Natural killer cell (primary cell): ENCODE measurements at regions not wholly inside any gene's neighbourhood (a gene's known extent, or its start where the extent isn't known, plus 50 kb on each side); places are given as distances from the start of the nearest gene placed in this dataset.

Source experiments
- ATAC-seq, 3 donors: fragments of 150-1000 bp in 2 of 3; fragments of 200-7000 bp in 1 of 3; cut with Tn5 transposase; 1 replicate in 1 of 3; 2 replicates in 2 of 3; pipeline ENCODE4 v1.10.0; 2021; ENCODE audit warnings: mild to moderate bottlenecking in 2 of 3, moderate library complexity in 2 of 3
- DNase-seq, 2 donors: peaks; one replicate each; pipeline versions ENCODE4 v3.0.0 to v3.0.0-alpha.2; 2013 to 2021; ENCODE audit warnings: mixed read lengths in 1 of 2
- H3K27ac ChIP-seq: one replicate; pipeline ENCODE4 v1.5.1; 2013; ENCODE audit warnings: mild to moderate bottlenecking, low read length
- H3K27me3 ChIP-seq: one replicate; pipeline ENCODE4 v1.6.1; 2013; ENCODE audit warnings: low read length; ENCODE audit not compliant: control insufficient read depth, insufficient read depth
- H3K36me3 ChIP-seq: one replicate; pipeline ENCODE4 v1.6.1; 2013; ENCODE audit warnings: low read length; ENCODE audit not compliant: control insufficient read depth, insufficient read depth
- H3K4me1 ChIP-seq: one replicate; pipeline ENCODE4 v1.6.1; 2013; ENCODE audit warnings: low read length; ENCODE audit not compliant: control insufficient read depth, insufficient read depth
- H3K4me3 ChIP-seq: one replicate; pipeline ENCODE4 v1.5.1; 2013; ENCODE audit warnings: low read length
- H3K9me3 ChIP-seq: one replicate; pipeline ENCODE4 v1.6.1; 2013; ENCODE audit warnings: low read length; ENCODE audit not compliant: control insufficient read depth, insufficient read depth
- H3K27ac Mint-ChIP-seq, 2 donors: one replicate each; pipeline ENCODE4 v1.8.0; 2022; ENCODE audit warnings: mild to moderate bottlenecking in 2 of 2, mixed read lengths in 2 of 2, moderate library complexity in 1 of 2
- H3K27me3 Mint-ChIP-seq, 2 donors: one replicate each; pipeline ENCODE4 v1.8.0; 2022; ENCODE audit warnings: low read depth in 2 of 2, mixed read lengths in 2 of 2
- H3K36me3 Mint-ChIP-seq: one replicate; pipeline ENCODE4 v1.8.0; 2022; ENCODE audit warnings: mixed read lengths
- H3K4me1 Mint-ChIP-seq, 2 donors: one replicate each; pipeline ENCODE4 v1.8.0; 2022; ENCODE audit warnings: mixed read lengths in 2 of 2
- H3K4me3 Mint-ChIP-seq: one replicate; pipeline ENCODE4 v1.8.0; 2022; ENCODE audit warnings: mild to moderate bottlenecking, moderate library complexity, mixed read lengths
- H3K9me3 Mint-ChIP-seq, 2 donors: one replicate each; pipeline ENCODE4 v1.8.0; 2022; ENCODE audit warnings: mixed read lengths in 2 of 2
- WGBS: methylation state at CpG from one replicate; pipeline ENCODE4 v1.1.7; 2013; ENCODE audit warnings: missing lambda C conversion rate; ENCODE audit not compliant: insufficient coverage; 5-methylcytosine and 5-hydroxymethylcytosine counted together
- intact Hi-C: fragments of 100-400 bp; cut with micrococcal nuclease; formaldehyde crosslinking; loops from one replicate; pipeline ENCODE4 v1.14.2; 2022
- TF ChIP-seq, protein P1 (sequence below): fragments of 200-600 bp; IDR thresholded peaks from one replicate; pipeline ENCODE4 v1.8.0; 2022; ENCODE audit warnings: antibody characterized with exemption

DNA sequence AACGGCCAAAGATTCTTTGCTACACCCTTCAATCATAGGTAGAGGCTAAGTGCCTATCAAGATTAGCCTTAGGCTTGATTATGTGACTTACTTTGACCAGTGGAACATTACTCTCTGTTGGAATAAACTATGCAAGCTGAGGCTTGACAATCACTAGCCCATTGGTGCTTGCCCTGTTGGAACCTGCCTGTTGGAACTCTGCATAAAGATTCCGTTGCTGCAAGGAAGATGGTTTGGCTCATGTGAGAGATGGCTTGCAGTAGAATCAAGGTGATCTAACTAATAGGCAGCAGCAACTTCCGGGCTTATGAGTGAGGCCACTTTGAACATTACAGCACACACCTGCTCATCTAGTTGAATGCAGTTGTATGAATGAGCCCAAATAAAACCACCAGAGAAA, 227.7 kb upstream of the TSHZ2 start:
- no peaks in the 10 kb centered on the region for H3K36me3 Mint-ChIP-seq
- Histone ChIP-seq H3K27ac (no peak overlapping the region), H3K36me3 (no peaks in the 10 kb centered on the region), H3K27me3 (no peaks in the 10 kb centered on the region), H3K4me1 (no peaks in the 10 kb centered on the region), H3K9me3 (no peaks in the 10 kb centered on the region), H3K4me3 (no peak overlapping the region)
- no peaks in the 10 kb centered on the region for H3K9me3 Mint-ChIP-seq
- TF ChIP-seq, protein P1, sequence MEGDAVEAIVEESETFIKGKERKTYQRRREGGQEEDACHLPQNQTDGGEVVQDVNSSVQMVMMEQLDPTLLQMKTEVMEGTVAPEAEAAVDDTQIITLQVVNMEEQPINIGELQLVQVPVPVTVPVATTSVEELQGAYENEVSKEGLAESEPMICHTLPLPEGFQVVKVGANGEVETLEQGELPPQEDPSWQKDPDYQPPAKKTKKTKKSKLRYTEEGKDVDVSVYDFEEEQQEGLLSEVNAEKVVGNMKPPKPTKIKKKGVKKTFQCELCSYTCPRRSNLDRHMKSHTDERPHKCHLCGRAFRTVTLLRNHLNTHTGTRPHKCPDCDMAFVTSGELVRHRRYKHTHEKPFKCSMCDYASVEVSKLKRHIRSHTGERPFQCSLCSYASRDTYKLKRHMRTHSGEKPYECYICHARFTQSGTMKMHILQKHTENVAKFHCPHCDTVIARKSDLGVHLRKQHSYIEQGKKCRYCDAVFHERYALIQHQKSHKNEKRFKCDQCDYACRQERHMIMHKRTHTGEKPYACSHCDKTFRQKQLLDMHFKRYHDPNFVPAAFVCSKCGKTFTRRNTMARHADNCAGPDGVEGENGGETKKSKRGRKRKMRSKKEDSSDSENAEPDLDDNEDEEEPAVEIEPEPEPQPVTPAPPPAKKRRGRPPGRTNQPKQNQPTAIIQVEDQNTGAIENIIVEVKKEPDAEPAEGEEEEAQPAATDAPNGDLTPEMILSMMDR: no peak
- DNase-seq (no peak), ATAC-seq (no peak)
- no peaks in the 10 kb centered on the region for H3K4me1 Mint-ChIP-seq
- WGBS: 80% methylated on average over 3 of the region's 3 CpGs
- peaks cover 12 to 22% of the 10 kb centered on the region in 2 donors for H3K27me3 Mint-ChIP-seq
- intact Hi-C loops: no loop called here
- H3K4me3 Mint-ChIP-seq: no peak overlapping the region
- H3K27ac Mint-ChIP-seq: no peak overlapping the region

DNA sequence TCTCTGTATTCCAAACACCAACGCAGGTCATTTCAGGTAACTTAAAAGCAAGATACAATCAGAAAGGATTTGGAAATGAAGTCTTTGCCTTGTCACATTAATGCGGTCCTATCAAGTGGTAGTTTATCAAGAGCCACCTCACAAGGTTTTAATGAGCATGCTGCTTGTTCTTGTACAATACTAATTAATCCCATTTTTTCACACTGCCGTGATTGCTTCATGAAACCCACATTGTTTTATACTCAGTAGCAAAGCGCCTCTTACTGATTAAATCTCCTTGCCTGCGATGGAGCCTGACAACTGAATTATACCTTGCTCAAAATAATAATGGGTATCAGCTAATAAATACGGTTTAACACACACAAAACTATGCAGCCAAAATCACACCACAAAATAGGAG, 234.1 kb upstream of the TSHZ2 start:
- intact Hi-C loops: no loop called here

DNA sequence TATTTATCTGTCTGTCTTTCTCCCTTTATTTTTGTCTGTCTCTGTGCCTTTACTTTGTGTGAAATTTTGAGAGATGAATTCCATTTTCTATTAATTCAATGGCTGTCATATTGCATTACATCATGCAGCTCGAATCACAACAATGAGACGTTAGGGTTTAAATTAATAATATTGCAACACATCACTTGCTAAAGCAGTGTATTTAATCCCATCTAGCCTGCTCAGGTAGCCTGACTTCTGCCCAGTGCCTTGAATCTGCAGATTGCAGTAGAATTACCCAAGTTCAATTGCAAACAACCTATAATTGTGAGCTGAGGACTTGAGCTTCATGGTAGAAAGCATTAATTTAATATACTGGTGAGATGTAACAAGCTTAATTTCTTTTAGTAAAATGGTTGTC, 235.7 kb upstream of the TSHZ2 start:
- Histone ChIP-seq H3K27ac (no peak overlapping the region), H3K9me3 (no peaks in the 10 kb centered on the region), H3K4me3 (no peak overlapping the region), H3K27me3 (no peaks in the 10 kb centered on the region), H3K36me3 (no peaks in the 10 kb centered on the region), H3K4me1 (no peaks in the 10 kb centered on the region)
- Mint-ChIP-seq H3K4me1 (no peaks in the 10 kb centered on the region), H3K9me3 (no peaks in the 10 kb centered on the region), H3K36me3 (no peaks in the 10 kb centered on the region), H3K27ac (no peak overlapping the region), H3K4me3 (no peak overlapping the region), H3K27me3 (peaks cover 0 to 2% of the 10 kb centered on the region in 2 donors)
- WGBS: 78% methylated on average over 2 of the region's 2 CpGs
- TF ChIP-seq, protein P1: no peak
- no peak for ATAC-seq
- intact Hi-C loops: no loop called here
- DNase-seq: no peak

More for the DNA sequence above, 234.1 kb upstream of the TSHZ2 start:
- H3K9me3 ChIP-seq: no peaks in the 10 kb centered on the region
- no peak for ATAC-seq
- TF ChIP-seq, protein P1: no peak
- Mint-ChIP-seq H3K9me3 (no peaks in the 10 kb centered on the region), H3K36me3 (no peaks in the 10 kb centered on the region), H3K4me3 (no peak overlapping the region), H3K27me3 (peaks cover 0 to 2% of the 10 kb centered on the region in 2 donors), H3K4me1 (no peaks in the 10 kb centered on the region), H3K27ac (no peak overlapping the region)
- no peak for DNase-seq
- no peaks in the 10 kb centered on the region for H3K36me3 ChIP-seq
- H3K27me3 ChIP-seq: no peaks in the 10 kb centered on the region
- no peak overlapping the region for H3K27ac ChIP-seq
- no peak overlapping the region for H3K4me3 ChIP-seq
- 84% methylated on average over 6 of the region's 6 CpGs for WGBS
- H3K4me1 ChIP-seq: no peaks in the 10 kb centered on the region

- H3K36me3 Mint-ChIP-seq: no peaks in the 10 kb centered on the region
- H3K27ac ChIP-seq: no peak overlapping the region
- intact Hi-C loops: no loop called here
- H3K36me3 ChIP-seq: no peaks in the 10 kb centered on the region
- no peak overlapping the region for H3K4me3 Mint-ChIP-seq
- DNase-seq (no peak), ATAC-seq (no peak)
- WGBS: 55% methylated on average over 3 of the region's 3 CpGs
- TF ChIP-seq, protein P1: no peak
- H3K4me1 ChIP-seq: no peaks in the 10 kb centered on the region
- H3K9me3 Mint-ChIP-seq: peaks cover 0 to 2% of the 10 kb centered on the region in 2 donors
- H3K27me3 ChIP-seq: no peaks in the 10 kb centered on the region
- H3K27me3 Mint-ChIP-seq: no peaks in the 10 kb centered on the region
- no peaks in the 10 kb centered on the region for H3K9me3 ChIP-seq
- H3K27ac Mint-ChIP-seq: no peak overlapping the region
- no peaks in the 10 kb centered on the region for H3K4me1 Mint-ChIP-seq
- H3K4me3 ChIP-seq: no peak overlapping the region
These were observed 241.1 kb upstream of the TSHZ2 start for GRCh38 chr20:52731093-52731492.
